ENCODE measurements at regions not wholly inside any gene's neighbourhood (a gene's known extent, or its start where the extent isn't known, plus 50 kb on each side); places are given as distances from the start of the nearest gene placed in this dataset.

DNA sequence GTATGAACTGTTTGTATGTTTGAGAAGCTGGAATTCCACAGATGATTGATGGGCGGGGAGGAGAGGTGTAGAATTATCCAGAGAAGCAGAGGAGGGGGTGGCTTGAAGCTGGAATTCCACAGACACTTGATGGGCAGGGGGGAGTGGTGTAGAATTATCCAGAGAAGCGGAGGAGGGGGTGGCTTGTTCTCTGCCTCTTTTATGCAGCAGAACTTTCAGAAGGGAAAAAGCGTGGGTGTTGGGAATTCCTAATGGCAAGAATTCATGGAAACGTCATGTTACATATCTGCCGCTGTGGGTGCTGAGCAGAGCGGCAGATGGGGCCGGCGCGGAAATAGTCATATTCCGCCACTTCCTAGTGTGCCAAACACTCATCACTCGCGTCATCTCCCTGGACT lies 167.9 kb upstream of the KCNG1 start:
- WGBS, 2 donors: 82 to 87% methylated on average over 12 of the region's 12 CpGs

DNA sequence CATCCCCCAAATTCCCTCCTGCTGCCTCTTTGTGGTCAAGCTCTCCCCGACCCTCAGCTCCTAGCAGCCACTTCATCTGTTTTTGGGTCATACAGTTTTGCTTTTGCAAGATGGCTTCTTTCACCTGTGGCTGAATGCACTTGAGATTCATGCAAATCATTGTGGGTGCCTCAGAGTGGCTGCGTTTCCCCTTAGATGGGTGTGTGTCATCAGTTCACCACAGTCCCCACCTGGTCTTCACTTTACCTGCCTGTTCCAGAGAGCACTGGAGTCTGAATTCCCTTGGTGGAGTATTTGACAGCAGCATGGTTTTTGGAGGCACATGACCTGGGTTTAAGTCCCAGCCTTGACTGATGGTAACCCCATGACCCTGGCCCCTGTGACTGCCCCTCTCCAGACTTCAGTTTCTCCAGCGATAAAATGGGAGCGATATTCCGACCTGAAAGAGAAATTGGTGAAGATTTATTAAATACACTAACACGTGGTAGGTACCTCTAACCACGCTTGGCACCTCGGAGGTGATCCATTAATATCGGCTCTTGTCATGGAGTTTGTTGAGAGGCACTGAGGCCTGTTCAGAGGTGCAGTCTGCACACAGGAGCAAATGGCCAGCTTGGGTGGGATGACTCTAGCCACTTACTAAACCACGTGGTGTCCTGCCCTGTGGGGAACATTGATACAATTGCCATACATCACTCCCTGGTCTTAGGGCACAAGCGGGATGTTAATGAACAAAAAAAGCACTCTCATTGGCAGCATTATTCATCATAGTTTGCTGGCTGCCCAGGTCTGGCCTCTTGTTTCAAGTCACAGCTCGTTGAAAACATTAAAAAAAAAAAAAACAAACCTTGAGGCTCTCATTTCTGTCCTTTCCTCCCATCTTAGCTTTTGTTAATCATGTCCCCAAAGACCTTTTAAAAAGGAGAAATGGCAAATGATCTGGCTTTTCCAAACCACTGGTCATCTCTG lies 167.2 kb upstream of the KCNG1 start:
- no peak overlapping the region for H3K4me3 ChIP-seq (ENCODE audit: low read depth, poor library complexity, severe bottlenecking)
- 71 to 74% methylated on average over 12 of the region's 12 CpGs for WGBS, 2 donors

More for the DNA sequence above, 167.9 kb upstream of the KCNG1 start:
- DNase-seq (ENCODE audit: low spot score in 2 of 2): no peak
- no peak overlapping the region for H3K4me3 ChIP-seq (ENCODE audit: low read depth, poor library complexity, severe bottlenecking)
- intact Hi-C loops (cut with DNase I; ENCODE audit: low total_unique reads): no loop called here
- TF ChIP-seq POLR2A (IDR thresholded peaks at IDR 0.05): no peak
- TF ChIP-seq, protein P1, sequence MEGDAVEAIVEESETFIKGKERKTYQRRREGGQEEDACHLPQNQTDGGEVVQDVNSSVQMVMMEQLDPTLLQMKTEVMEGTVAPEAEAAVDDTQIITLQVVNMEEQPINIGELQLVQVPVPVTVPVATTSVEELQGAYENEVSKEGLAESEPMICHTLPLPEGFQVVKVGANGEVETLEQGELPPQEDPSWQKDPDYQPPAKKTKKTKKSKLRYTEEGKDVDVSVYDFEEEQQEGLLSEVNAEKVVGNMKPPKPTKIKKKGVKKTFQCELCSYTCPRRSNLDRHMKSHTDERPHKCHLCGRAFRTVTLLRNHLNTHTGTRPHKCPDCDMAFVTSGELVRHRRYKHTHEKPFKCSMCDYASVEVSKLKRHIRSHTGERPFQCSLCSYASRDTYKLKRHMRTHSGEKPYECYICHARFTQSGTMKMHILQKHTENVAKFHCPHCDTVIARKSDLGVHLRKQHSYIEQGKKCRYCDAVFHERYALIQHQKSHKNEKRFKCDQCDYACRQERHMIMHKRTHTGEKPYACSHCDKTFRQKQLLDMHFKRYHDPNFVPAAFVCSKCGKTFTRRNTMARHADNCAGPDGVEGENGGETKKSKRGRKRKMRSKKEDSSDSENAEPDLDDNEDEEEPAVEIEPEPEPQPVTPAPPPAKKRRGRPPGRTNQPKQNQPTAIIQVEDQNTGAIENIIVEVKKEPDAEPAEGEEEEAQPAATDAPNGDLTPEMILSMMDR (IDR thresholded peaks at IDR 0.05): no peak

DNA sequence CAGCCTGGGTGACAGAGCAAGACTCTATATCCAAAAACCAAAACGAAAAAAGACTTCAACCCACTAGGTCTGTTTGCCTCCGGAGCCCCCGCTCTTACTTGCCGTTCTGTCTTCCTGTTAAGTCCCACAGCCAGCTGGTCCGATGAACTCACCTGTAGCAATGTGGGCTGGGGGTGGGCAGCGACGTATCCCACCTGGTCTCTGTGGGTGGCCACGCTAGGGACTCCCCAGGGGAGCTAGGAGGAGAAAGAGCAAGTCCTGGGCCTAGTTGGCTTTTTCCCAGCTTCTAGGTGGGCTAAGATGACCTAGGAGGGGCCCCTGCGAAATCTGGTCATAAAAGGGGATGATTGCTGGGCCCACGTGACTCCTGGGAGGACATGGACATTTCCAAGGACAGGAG lies 166.0 kb upstream of the KCNG1 start:
- H3K4me3 ChIP-seq (ENCODE audit: low read depth, poor library complexity, severe bottlenecking): no peak overlapping the region
- intact Hi-C loops (cut with DNase I; ENCODE audit: low total_unique reads): no loop called here
- TF ChIP-seq POLR2A (IDR thresholded peaks at IDR 0.05): no peak
- TF ChIP-seq, protein P1 (IDR thresholded peaks at IDR 0.05): no peak
- WGBS, 2 donors: 76 to 79% methylated on average over 10 of the region's 10 CpGs
- DNase-seq (ENCODE audit: low spot score in 2 of 2): no peak

More for the DNA sequence above, 167.2 kb upstream of the KCNG1 start:
- DNase-seq (ENCODE audit: low spot score in 2 of 2): peak in 1 of 2 donors; percentile 66
- intact Hi-C loops (cut with DNase I; ENCODE audit: low total_unique reads): no loop called here
- TF ChIP-seq, protein P1 (IDR thresholded peaks at IDR 0.05): no peak
- TF ChIP-seq POLR2A (IDR thresholded peaks at IDR 0.05): no peak

DNA sequence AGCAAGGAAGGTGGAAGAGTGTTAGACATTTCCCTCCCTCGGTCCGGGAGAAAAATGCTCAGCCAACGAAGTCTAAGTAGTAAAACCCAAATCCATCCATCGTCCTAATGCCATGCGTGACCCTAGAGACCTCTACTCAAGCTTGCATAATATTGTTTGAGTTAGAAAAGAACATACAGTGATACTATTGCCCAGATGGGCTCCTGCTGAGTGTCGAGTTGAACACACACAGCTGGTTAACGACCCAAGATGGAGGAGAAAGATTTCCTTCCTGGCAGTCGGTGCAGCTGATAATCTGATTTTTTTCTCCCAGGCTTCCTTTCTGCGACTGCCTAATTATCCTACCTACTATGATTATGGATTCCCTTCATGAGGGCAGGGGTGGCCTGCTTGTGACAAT lies 164.4 kb upstream of the KCNG1 start:
- 54 to 68% methylated on average over 9 of the region's 9 CpGs for WGBS, 2 donors
- TF ChIP-seq, protein P1 (IDR thresholded peaks at IDR 0.05): no peak
- no peak for TF ChIP-seq POLR2A (IDR thresholded peaks at IDR 0.05)
- H3K4me3 ChIP-seq (ENCODE audit: low read depth, poor library complexity, severe bottlenecking): no peak overlapping the region
- intact Hi-C loops (cut with DNase I; ENCODE audit: low total_unique reads): no loop called here
- DNase-seq (ENCODE audit: low spot score in 2 of 2): peak in 1 of 2 donors; percentile 53

DNA sequence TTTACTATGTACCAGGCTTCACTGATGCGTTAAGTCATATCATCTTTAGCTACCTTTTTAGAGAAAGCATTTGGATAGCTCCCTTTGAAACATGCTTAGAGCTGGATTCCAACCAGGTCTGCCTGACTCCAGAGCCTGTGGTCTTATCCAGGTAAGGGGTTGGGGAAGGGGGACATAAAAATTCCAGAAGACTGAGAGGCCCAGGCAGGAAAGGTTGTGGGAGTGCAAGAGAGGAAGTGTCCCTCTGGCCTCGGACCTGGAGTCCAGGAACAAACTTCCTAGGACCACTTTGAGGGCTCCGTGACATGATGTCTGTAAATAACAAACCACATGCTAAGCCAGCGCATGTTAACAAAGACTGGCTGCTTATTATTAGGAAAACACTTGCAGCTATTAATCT lies 163.0 kb upstream of the KCNG1 start:
- 70 to 74% methylated on average over 4 of the region's 4 CpGs for WGBS, 2 donors
- TF ChIP-seq POLR2A (IDR thresholded peaks at IDR 0.05): no peak
- TF ChIP-seq, protein P1 (IDR thresholded peaks at IDR 0.05): no peak
- intact Hi-C loops (cut with DNase I; ENCODE audit: low total_unique reads): no loop called here
- no peak overlapping the region for H3K4me3 ChIP-seq (ENCODE audit: low read depth, poor library complexity, severe bottlenecking)
- peak in 1 of 2 donors; percentile 20 for DNase-seq (ENCODE audit: low spot score in 2 of 2)

All from lower leg skin (tissue), 4 donors.